ENCODE measurements at regions not wholly inside any gene's neighbourhood (a gene's known extent, or its start where the extent isn't known, plus 50 kb on each side); places are given as distances from the start of the nearest gene placed in this dataset.
"Not testable (repeated sequence)": the region's sequence is repeated elsewhere in the genome, so short reads cannot be mapped to it uniquely, and the experiment has no call there.

DNA sequence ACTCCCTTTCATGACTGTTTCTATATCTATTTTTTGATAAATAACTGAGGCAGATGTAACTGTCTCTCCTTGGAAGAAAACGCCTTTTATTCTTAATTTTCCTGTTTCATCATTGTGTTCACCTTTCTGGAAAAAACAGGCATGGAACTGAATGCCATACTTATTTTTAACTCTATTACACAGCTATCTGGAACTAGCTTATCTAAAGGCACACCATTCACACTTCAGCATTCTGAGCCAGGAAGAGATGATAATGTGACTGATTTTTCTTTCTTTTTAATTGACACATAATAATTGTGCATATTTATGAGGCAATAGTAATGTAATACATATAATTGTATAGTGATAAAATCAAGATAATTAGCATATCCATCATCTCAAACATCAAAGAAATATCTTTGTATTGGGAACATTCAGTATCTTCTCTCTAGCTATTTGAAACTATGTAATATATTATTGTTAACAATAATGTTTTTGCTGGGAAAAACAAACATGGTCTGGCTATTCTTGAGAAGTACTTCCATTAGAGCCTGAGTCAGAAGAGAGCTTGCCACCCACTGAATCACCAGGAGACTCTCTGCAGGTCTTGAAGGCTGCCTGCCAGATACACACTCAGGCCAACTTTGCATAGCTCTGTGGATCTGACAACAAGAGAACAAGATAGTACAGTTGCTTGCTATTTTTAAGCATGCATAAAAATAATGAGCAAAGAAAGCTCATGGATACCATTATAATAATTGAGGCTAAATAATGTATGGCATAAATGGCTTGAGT lies 501.0 kb upstream of the EDIL3 start:
- no peak for DNase-seq

DNA sequence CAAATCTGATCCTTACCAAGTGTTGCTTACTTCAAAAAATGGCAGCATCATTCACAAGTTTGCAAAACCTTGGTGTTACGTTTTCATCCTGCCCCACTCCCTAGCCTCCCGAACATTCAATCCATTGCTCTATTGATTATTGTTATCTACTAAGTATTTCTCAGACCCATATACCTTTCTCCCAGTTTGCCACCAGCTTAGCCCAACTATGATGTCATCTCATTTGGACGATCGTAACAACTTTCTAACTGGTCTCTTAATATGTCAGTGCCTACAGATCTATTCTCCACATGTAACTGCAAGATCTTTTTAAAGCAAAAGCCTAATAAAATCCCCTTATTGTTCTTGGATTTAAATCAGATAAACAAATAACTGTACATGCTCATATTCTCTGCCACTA lies 497.1 kb upstream of the EDIL3 start:
- no peak for DNase-seq

DNA sequence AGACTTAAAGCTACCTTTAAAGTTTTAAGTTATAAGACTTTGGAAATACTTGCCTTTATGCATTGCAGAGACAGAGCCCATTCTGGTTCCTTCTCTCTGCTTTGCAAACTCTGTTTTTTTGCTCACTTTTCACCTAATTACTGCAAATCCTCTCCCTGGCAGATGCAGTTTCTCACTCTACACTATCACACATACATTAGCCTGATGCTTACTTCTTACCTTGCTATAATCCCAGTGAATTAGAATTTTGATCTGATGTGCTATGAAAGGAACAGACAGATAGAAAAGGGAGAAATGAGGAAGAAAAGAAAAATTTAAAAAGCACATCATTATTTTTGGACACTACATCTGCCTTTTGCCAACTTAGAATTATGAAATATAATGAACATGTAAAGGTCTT lies 489.5 kb upstream of the EDIL3 start:
- DNase-seq = no peak

DNA sequence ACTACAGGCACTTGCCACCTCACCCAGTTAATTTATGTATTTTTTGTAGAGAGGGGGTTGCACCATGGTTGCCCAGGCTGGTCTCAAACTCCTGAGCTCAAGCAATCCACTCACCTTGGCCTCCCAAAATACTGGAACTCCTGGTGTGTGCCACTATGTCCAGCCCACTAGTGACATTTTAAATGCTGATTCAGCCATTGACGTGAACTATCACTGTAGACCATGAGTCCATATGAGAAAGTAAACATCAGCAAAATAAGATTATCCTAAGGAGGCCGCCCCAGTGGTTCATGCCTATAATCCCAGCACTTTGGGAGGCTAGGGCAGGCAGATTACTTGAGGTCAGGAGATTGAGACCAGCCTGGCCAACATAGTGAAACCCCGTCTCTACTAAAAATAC lies 488.1 kb upstream of the EDIL3 start:
- no peak for DNase-seq

DNA sequence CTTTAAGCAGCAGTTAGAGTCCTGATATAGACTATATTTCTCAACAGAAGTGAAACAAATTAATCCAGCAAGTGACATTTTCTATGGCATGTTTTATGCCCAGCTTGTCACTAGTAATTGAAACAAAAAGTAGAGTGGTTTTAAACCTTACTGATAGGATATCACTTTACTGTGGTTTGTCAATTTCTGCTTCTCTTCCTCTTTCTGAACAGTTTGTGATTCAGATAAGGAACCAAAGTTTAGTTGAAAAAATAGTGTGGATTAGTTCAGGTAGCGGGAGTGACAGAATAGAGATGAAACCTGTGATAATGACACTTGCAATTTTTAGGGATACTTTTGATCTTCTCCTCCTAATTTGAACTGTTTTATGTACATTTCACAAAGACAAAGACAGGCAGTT lies 485.7 kb upstream of the EDIL3 start:
- no peak for DNase-seq

DNA sequence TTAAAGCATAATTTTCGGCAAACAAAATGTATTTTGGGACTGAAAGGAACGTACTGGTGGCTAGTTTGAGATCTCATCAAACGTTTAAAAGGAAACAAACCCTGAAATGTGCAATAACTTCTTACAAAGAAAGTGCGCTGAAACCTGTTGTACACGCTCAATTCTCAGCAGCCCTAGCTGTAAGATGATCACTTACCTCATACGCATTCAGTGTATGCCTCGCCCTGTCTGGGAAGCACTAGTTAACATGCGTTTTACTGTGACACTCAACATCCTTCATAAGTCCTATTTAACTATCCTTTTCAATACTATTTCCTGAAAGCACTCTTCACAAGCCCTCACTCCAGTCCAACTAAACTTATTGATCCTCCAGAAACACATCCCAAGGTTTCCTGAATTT lies 485.0 kb upstream of the EDIL3 start:
- DNase-seq = no peak

DNA sequence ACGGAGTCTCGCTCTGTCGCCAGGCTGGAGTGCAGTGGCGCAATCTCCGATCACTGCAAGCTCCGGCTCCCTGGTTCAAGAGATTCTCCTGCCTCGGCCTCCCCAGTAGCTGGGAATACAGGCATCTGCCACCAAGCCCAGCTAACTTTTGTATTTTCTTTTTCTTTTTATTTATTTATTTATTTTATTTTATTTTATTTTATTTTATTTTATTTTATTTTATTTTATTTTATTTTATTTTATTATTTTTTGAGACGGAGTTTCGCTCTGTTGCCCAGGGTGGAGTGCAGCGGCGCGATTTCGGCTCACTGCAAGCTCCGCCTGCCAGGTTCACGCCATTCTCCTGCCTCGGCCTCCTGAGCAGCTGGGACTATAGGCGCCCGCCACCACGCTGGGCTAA lies 479.3 kb upstream of the EDIL3 start:
- not testable (repeated sequence) for DNase-seq

DNA sequence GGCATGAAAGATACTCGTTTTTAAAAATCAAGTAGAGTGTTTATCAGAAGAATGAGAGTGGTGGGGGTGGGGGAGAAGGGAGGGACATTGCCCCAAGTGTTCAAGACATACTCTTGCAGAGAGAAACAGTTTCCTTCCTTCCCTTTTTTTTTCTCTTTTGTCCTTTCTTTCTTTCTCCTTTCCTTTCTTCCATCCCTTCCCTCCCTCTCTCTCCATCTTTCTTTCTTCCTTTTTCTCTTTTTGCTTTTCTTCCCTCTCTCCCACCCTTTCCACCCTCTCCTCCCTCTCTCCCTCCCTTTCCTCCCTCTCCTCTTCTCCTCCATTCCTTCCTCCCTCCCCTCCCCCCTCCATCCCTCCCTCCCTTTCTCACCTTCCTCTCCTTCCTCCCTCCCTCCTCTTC lies 478.3 kb upstream of the EDIL3 start:
- DNase-seq = no peak

DNA sequence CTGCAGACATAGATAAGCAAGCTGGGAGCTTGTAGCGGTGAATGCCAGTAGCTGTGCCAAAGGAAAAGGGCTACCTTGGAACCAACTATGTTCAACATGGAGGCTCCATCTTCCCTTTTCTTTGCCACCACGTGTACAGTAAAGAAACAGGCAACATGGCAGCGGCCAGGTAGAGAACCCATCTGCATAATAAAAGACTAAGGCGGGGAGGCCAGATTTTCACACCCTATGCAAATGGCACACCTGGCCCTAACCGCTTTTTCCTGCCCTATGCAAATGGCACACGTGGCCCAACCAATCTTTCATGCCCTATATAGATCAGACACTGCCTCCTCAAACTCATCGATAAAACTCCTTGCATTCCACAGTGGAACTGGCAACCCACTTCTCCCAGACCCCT lies 477.5 kb upstream of the EDIL3 start:
- DNase-seq = no peak

DNA sequence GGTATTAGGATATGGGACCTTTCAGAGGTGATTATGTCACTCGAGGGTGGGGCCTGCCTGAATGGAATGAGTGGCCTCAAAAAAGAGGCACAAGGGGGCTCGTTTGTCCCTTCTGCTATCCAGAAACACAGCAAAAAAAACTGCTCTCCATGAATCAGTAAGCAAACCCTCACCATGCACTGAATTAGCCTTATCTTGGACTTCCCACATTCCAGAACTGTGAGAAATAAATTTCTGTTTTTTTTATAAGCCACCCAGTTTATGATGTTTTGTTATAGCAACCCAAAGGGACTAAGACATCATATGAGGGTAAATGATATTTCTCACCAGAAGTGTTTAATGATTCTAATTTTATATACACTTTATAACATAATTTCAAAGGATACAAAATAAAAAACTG lies 476.6 kb upstream of the EDIL3 start:
- DNase-seq = no peak

DNA sequence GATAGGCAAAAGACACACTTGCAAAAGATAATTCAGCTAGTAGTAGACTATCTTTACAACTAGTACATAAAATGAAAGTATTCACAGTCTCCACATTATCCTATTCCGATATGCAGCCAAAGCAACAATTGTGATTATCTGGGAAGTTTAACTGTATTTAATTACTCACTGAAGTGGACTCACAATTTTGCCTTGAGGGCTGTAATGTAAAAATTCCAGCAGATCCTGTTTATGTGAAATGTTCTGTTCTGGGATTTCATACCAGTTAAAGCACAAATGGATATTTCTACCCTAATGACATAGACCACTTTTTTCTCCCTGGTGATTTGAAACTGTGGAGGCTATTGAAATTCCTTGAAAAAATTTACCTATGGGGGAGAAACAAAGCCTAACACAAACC lies 474.4 kb upstream of the EDIL3 start:
- DNase-seq = no peak

DNA sequence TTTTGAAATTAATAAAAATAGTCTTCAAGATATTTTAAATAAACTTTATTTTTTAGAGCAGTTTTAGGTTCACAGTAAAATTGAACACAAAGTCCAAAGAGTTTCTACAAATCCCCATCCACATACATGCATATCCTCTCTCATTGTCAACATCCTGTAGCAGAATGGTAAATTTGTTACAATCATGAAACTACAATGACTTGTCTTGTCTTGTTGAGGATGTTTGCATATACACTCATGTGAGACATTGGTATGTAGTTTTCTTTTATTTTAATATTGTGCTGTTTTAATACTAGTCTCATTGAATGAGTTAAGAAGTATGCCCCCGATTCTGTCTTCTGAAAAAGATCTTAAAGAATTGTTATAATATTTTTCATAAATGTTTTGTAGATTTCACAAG lies 447.0 kb upstream of the EDIL3 start:
- DNase-seq = no peak

DNA sequence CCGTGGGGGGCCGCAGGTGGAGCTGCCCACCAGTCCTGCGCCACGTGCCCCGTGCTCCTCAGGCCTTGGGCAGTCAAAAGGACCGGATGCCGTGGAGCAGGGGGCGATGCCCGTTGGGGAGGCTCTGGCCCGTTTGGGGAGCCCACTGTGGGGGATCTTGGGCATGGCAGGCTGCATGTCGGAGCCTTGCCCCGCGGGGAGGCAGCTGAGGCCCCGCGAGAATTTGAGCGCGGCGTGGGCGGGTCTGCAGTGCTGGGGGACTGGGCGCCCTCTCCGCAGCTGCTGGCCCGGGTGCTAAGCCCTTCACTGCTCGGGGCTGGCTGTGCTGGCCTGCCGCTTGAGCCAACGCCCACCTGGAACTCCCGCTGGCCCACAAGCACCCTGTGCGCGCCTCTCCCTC lies 445.6 kb upstream of the EDIL3 start:
- DNase-seq = no peak

DNA sequence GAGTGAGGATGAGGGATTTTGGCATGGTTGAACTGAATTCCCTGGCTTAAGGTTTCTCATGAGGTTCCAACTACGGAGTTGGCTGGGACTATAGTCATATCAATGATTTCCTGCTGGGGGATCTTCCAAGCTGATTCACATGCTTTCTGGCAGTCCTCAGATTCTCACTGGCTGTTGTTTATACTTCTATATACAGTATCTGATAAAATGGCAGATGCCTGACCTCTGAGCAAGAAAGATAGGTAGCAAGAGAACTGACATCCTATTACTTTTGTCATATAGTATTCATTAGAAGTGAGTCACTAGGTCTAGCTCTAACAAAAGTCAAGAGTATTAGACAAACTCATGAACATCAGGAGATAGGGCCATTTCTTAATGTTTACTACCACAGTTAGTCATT lies 440.9 kb upstream of the EDIL3 start:
- DNase-seq = no peak

DNA sequence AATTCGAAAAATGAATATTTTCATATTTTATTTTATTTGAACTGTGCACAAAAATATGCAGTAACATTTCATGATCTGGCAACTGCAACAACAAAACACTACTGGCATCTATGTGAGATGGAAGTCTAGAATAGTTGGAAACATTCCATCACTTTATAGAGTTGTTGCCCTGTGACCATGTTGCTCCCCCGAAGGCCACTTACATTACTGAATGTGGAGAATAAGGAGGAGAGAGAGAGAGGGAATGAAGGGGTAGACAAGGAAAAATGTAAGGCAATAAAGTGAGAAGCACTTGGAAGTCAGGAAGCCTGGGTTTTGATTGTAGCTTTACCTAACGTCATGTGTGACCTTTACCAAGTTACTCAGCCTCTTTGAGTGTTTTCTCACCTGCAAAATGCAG lies 437.2 kb upstream of the EDIL3 start:
- no peak for DNase-seq

DNA sequence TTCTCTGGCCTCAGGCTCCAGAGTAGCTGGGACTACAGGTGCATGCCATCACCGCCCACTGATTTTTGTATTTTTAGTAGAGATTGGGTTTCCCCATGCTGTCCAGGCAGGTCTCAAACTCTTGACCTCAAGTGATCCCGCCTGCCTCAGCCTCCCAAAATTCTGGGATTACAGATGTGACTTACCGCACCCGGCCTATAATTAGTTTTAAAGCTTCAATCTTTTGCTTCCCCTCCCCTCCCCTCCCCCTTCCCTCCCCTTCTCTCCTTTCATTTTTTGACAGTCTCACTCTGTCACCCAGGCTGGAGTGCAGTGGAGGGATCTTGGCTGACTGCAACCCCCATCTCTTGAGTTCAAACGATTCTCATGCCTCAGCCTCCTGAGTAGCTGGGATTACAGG lies 433.3 kb upstream of the EDIL3 start:
- DNase-seq = no peak

DNA sequence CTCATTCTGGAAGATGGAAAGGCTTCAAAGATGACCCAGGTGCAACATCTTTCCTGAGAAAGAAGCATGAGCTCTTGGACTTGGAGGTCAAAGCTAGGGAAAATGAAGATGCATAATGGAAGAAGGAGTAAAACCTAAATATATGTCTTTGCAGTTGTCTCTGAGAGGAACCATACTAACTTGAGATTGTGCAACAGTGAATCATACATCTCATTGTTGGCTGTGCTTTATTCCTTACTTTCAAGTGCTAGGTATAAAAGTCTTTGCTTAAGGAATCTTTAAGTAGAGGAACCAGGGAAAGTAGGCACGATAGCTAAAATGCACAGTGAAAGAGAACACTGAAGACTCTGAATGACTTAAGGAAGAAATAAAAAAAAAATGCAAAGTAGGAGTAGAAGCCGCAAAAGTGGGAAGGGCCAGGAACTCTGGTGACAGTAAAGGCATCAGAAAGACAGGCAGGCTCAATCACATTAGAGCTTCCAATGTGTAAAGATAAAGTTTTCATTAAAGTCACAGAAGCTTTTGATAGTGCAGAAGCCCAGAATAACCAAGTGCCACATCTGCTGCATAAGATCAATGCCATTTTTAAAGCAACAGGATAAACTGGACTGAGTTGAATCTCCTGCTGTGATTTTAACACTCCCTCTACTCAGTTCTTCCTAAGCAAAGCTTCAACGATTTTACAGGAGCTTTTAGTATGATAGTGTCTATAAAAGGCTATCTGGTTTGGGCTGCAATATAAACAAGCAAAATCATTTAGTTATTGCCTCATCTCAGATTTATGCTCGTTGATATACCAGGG lies 432.3 kb upstream of the EDIL3 start:
- DNase-seq = no peak

DNA sequence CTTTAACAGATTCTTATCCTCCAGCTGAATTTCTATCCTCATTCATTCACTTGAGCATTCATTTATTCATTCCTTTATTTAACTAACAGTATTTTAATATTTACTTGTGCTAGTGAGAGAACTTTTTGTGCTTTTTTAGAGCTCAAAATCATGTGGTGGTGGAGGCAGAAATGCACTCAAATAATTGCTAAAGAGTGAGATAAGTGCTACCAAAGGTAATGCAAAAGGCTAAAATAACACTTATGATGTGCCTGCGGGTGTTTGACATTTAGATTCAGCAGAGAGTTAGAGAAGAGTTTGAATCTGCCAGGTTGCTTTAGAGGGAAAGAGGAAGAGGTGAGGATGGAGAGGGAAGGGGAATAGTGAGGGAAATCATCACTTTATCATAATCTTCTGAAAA lies 431.5 kb upstream of the EDIL3 start:
- DNase-seq = no peak

DNA sequence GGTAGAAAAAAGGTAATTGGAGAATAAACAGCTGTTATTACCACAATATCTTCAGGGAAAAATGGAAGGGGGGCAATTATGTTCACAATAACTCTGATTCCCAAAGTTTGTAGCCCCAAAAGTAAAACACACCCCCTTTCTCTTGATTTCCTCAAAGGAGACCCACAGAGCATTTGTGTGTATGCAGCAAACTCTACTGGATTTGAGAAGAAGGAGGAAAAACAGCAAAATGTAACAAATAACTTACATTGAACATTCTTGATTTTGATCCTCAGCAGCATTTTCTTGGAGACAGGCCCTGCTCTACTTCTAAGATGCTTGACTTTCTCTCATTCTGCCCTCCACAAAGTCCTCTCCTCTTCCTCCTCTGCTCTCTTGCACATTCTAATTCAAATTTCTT lies 420.8 kb upstream of the EDIL3 start:
- DNase-seq = no peak

DNA sequence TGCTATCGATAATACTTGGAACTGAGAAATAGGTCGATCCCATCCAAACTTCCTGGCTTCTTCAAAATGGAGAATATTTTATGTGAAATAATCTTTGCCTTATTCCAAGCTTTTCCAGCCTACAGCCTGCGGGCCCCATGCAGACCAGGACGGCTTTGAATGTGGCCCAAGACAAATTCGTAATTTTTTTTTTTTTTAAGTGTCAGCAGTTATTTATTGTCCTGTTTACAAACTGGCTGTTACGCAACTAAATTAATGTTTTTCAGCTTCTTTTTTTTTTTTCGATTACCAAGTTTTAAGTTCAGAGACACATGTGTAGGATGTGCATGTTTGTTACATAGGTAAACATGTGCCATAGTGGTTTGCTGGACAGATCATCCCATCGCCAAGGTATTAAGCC lies 411.7 kb upstream of the EDIL3 start:
- DNase-seq = no peak

DNA sequence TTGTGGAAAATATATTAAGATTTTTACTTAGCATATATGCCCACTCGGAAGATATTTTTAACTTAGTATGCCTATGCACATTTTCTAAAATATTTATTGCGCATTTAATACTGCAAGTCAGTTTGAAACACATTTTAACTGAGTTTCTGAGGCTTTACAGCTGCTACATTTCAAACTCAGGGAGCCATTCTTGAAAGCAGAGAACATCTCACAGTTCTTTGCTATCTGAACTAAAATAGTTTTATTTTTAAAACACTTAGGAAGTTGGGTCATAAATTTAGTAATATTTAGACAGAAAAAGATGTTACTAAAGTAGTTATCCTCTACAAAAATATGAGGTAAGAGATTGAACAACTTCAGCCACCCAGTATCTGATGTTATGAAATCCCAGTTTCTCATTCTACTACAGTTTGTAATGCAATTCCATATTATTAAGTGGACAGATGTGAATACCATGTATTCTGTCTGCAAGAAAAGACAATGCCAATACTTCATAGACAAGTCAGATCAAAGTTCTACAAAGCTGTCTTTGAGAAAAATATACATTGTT lies 409.9 kb upstream of the EDIL3 start:
- DNase-seq = no peak

DNA sequence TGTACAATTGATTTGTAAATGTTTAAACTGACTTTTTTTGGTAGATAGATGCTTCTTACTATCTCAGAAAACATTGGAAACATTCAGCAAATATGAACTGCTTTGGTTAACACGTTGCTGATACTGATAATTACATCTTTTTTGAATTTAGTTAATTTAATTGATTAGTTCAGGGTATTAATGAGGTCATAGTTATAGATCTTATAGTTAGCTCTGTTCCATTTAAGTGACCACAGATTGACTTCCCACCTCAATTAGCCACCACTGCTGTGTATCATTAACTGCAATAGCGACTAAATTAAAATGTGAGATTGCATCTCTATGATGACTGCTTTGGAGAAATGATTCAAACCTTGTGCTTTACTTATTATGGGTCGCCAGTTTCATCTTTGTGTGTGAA lies 407.1 kb upstream of the EDIL3 start:
- no peak for DNase-seq

DNA sequence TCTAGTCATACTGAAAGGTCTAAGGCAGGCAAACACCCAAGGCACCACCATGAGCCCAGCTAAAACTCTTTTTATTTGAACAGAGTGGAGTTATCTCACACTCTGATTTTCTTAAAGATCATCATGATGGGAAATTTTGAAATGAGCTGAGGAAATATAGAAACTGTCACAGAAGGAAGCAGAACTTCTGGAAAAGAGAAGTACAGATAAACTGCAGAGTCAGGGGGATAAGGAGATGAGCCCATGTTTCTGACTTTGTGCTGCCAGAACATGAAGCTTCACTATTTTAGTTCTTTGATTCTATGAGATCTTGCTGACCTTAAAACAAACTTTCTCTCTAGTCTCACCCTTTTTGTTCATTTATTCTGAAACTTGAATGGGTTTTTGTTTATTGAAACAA lies 406.5 kb upstream of the EDIL3 start:
- DNase-seq = no peak

DNA sequence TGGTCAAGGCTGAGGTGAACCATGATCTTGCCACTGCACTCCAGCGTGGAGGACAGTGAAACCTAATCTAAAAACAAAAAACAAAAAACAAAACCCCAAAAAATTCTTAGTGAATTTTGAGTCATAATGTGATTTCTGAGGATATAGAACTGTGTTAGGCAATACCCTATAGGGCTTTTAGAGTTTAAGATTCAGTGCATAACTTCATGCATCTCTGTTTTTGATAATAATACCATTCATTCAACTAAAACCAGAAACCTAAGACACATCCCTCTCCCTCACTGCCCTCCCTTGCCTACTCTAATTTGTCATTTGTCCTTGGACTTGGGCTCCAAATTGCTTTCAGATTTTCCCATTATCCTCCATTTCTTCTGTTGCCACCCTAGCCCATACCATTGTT lies 405.7 kb upstream of the EDIL3 start:
- no peak for DNase-seq

DNA sequence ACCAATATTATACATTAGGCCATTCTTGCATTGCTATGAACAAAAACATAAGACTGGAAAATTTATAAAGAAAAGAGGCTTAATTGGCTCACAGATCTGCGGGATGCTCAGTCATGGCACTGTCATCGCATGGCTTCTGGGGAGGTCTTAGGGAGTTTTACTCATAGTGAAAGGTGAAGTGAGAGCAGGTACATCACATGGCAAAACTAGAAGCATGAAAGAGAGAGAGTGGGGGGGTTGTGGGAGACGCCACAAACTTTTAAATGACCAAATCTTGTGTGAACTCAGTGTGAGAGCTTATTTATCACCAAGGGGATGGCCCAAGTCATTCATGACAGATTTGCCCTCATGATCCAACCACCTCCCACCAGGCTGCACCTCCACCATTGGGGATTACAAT lies 398.3 kb upstream of the EDIL3 start:
- DNase-seq = no peak

Measured in NCI-H2171 treated with DMSO at 0.1 percent for 48 hours (cell line).